GM19324 (cell line): ENCODE measurements at regions not wholly inside any gene's neighbourhood (a gene's known extent, or its start where the extent isn't known, plus 50 kb on each side); places are given as distances from the start of the nearest gene placed in this dataset.

Experiments used
- ATAC-seq: cut with Tn5 transposase; IDR thresholded peaks from one replicate; pipeline ENCODE4 v1.9.1; 2021; ENCODE audit warnings: mild to moderate bottlenecking, moderate library complexity; ENCODE audit not compliant: unreplicated experiment, low FRiP score

- ATAC-seq, result no peak
Observed at GRCh38 chr13:90118467-90119071, 1228.9 kb upstream of the MIR17HG start.

DNA sequence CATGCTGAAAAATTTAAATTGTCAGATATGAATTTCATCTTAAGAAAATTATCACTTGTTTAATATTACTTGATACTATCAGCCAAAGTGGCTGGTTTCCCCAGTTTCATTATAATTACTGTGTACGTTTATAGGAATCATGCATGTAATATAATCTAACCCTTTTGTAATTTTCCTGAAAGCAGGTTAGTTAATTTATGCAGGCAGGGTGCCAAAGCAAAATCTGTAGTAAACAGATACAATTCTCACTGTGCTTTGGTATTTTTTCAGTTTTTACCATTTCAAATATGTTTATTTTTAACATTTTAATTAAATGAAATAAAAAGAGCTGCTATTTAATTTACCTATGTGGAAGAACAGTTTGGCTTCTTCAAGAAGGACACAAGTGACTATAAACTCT is 1227.5 kb upstream of the MIR17HG start:
- ATAC-seq, result no peak

GRCh38 chr13:90121784-90122183 is 1225.7 kb upstream of the MIR17HG start:
- ATAC-seq, result no peak

- ATAC-seq, result no peak
Observed at GRCh38 chr13:90122531-90122930, 1225.0 kb upstream of the MIR17HG start.

DNA sequence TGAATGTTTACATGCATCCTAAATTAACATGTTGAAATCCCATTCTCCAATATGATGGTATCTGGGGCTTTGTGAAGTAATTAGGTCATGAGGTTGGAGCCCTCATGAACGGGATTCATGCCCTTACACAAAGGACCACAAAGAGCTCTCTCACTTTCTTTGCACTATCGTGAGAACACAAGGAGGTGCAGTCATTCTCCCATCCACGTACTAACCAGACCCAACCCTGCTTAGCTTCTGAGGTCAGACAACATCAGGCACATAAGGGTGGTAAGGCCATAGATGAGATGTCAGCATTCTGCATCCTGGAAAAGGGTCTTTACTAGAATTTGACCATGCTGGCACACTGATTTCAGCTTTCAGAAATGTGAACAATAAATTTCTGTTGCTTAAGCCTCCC is 1211.9 kb upstream of the MIR17HG start:
- ATAC-seq, result no peak

DNA sequence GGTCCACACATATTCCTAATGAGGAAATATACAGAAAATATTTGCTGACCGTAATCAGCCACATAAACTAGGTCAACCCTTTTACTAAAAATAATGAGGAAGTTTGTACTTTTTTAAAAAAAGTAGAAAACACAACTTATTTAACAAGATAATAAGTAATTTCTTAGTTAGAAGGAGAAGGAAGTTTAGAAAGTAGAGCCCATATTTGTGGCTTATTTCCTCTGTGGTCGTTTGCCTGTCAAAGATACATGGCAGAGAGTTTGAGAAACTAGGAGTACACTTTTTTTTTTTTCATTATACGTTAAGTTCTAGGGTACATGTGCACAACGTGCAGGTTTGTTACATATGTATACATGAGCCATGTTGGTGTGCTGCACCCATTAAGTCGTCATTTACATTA is 1205.2 kb upstream of the MIR17HG start:
- no peak for ATAC-seq

- no peak for ATAC-seq
Observed at GRCh38 chr13:90154311-90154960, 1193.1 kb upstream of the MIR17HG start.

- ATAC-seq, result no peak
Observed at GRCh38 chr13:90156390-90156789, 1191.1 kb upstream of the MIR17HG start.

DNA sequence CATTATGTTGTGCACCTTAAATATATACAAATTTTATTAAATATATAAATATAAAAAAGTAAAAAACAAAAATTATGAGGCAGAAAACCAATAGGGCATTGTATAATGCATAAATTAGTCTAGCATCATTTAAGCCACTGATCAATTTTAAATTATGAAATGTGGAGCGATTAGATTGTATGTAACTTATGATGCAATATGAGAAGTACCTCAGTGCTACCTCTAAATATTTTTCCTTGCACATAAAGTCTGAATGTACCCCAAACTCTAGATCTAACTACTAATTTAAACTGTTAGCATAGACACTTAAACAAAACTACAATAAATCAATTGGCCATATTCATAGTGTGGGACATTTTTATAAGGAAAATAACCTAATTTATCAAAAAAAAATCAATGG is 1178.5 kb upstream of the MIR17HG start:
- no peak for ATAC-seq

- ATAC-seq, result no peak
Observed at GRCh38 chr13:90170208-90170607, 1177.3 kb upstream of the MIR17HG start.

DNA sequence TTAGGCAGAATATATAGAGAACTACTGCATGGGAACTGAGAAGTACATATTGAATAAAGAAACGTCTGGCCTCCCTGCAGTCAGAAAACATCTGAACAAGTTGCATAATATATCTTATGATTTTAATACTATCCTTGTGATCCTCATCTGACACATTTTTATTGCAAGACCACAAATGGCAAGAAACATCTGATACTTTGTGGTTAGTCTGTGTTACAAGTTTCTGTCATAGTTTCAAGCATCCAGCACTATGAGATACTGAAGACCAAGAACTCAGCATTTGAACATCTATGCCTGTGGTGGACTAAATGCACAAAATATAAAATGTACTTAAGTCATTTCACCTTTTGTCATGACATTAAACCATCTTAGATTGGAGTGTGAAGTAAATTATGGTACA is 1175.8 kb upstream of the MIR17HG start:
- no peak for ATAC-seq

DNA sequence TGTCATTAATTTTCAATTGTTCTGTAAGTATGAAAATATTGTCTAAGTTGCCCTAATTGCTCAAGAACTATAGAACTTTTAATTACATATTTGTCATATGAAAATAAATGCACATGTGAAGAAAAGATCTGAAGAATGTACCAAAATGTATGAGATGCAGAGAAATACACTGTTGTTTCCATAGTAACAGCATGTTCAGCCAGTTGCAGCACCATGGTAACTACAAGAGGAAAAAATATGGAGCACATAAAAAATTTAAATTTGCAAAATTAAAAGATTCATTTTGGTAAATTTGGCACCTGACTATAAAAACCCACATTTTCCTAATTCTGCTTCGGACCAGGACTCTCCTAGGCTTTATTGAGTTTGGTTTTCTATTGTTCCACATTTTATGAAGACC is 1170.0 kb upstream of the MIR17HG start:
- no peak for ATAC-seq

- ATAC-seq, result no peak
Observed at GRCh38 chr13:90184355-90184754, 1163.1 kb upstream of the MIR17HG start.

GRCh38 chr13:90185734-90186133 is 1161.8 kb upstream of the MIR17HG start:
- no peak for ATAC-seq

GRCh38 chr13:90187478-90188350 is 1159.8 kb upstream of the MIR17HG start:
- no peak for ATAC-seq

GRCh38 chr13:90188351-90188636 is 1159.2 kb upstream of the MIR17HG start:
- ATAC-seq, result no peak

DNA sequence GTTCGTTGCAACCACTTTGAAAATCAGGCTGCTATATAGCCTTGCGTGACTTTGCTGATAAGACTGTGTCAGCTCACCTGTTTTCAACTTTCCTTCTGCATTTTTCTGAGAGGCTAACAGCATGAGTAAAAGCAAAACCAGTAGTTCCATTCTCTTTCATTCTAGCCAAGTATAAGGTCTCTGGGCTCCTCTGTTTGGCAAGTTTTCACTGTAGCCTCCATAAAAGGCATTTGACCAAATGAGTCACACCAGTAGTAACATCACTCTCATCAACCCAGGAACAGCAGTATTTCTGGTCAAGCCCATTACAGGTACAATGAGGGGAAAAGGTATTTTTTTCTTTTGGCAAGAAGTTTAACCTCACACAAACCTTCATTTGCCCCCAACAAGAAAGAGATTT is 1149.8 kb upstream of the MIR17HG start:
- ATAC-seq, result no peak

GRCh38 chr13:90201202-90201601 is 1146.3 kb upstream of the MIR17HG start:
- ATAC-seq, result no peak

- no peak for ATAC-seq
Observed at GRCh38 chr13:90201676-90202460, 1145.6 kb upstream of the MIR17HG start.

- no peak for ATAC-seq
Observed at GRCh38 chr13:90205081-90205480, 1142.4 kb upstream of the MIR17HG start.

GRCh38 chr13:90205911-90206310 is 1141.6 kb upstream of the MIR17HG start:
- ATAC-seq, result no peak
